ENCODE measurements at regions not wholly inside any gene's neighbourhood (a gene's known extent, or its start where the extent isn't known, plus 50 kb on each side); places are given as distances from the start of the nearest gene placed in this dataset.
A peak's percentile ranks its signal among the peaks of the same experiment; 100 is the strongest.

DNA sequence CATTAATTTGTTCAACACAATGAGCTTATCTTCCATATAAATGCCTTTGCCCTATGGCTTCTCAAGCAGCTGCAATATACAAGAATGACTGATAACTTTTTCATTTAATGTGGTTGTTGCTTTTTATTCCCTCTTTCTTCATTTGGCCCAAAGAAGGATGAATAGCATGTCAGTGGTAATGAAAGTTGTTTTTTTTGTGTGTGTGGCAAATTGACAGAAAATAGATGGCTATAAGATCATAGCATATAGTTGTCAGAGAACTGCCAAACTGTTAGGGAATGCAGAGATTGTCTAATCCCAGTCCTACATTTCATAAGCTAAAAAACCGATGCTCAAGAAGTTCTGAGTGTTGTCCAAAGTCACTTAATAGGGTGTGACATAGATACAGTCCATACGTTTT, 244.3 kb downstream of the ACTR3 start:
- no peak for DNase-seq

DNA sequence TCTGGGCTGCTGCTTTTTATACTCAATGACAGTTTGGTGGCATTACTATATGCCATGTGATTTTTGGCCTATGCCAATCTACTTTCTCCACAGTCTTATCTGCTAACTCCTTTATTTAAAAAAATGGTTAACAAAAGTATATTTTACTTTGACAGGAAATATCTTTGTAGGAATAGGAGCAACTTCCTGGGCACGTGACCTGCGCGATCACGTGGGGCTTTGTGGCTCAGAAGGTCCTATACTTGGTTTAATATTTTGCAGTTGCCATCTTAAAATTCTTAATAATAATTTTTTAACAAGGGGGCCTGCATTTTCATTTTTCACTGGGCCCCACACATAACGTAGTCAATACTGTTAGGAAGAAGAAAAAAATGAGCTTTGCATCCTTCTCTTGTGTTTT, 249.7 kb downstream of the ACTR3 start:
- DNase-seq: no peak

DNA sequence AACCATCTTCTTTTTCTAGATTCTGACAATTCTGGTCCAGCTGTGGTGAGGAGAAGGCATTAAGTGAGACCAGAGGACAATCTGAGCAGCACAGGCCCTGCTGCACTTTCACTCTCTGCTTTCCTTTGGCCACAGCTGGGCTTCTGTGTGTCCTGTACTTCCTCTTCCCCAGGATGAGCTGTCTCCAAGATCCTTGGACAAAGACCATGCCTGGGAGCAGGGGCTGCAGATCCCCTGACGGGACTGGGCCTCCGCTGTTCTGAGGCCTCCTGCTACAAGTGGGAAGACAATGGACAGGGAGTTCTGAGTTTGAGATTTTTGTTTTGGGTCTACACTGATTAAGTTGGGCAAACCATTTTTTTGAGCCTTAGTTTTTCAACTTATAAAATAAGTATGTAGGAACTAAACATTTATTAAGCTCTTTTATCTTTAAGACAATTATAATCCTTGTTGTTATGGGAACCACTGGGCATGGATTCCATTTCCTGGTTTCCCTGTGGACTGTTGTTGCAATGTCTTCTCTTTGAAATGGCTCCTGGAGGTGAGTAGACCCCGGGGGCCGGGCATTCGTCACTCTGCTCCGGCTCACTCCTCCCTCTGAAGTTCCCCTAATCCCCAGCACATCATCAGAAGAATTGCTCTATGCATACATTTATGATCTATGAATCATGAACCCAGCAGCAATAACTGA, 266.6 kb downstream of the ACTR3 start:
- no peak for DNase-seq

DNA sequence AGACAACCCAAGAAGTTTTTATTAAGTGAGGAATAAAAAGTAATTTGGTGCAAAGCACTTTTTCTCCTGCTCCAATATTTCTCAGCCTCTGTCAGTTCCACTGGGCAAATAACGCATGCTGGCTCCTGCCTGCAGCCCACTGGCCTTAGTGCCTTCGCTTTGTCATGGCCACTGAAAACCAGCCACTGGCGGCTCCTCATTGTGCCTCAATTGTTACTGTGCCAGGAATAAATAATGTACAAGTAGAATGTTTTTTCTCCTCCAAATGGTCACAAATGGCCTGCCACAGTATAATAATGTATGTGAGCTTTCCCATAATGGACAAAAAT, 267.1 kb downstream of the ACTR3 start:
- DNase-seq: no peak

DNA sequence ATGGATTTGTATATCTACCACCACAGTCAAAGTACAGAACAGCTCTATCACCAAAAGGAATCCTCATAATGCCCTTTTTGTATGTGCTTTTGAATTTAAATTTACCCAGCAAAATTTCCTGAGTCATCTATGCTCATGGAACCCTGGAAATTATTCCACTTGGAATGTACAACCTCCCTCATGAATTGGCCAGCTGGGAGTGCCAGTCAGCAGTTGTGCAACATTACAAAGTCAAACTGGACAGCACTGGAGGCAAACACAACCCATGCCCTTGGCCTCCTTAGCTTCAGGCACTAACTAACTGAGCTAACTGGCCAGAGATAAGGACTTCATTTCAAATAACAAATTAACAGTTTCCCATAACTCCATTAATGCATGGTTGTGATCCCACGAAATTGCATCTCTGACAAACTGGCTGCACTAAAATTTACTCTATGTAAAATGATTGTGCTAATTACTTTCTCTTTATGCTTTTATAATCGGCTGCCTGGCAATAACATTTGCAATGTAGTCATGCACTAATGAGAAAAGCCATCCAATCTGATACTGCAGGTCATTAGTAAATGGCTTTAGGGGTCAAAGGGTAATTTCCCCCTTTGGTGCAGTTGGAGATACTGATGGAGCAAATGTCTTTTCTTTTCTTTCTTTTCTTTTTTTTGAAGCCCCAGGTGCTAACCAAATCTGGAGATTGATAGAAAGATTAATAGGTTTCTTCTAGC, 270.5 kb downstream of the ACTR3 start:
- DNase-seq: no peak

DNA sequence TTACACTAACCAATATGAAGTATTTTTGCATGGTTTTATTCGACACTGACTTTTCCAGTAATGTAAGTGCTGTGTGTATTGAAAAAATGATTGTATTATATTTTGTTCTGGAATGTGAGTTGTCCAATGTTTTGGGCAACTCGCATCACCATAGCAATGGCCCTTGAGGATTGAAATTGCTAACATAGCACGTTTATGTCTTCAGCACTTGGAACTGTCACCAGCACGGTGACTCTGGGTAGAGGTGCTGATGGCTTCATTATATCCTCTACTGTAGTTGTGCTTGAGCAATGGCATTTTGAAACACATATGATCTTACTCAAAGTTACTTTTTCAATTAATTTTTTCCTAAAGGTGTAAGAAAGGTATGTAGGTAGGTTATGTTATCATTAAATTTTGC, 271.5 kb downstream of the ACTR3 start:
- DNase-seq: no peak

DNA sequence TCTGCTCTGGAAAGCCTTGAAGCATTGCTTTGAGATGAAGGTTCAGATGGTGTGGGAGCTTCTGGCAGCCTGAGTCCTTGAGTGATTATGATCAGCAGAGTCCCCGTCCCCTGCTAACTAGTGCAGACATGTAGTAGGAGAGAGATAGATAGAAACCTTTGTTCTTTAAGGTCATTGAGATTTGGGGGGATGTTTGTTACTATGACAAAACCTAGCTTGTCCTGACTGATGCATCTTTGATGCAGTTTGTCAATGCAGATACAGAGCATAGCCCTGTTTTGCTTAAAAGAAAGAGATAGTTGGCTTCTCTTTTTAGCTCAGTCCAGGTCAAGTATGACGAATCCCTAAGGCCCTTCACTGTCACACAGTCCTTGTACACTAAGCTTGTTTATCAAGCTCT, 274.6 kb upstream of the DPP10 start:
- DNase-seq: no peak

DNA sequence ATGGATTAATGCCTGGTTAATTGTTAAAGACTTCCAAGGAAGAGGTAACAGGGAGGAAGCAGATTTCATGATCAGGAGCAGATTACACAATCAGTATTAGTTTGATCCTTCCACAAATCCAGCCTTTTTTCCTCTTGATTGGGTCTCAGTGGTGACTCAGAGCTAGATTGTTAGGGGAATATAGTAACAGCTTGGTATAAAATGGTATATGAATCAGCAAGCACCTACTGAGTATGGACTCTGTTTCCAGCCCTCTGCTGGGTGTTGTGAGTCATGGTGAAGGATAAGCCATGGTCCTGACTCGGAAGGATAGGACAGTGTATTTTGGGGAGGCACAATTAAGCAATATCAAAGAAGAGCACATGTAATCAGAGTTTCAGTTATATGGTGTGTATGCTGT, 272.4 kb upstream of the DPP10 start:
- peak; percentile 0 for DNase-seq

DNA sequence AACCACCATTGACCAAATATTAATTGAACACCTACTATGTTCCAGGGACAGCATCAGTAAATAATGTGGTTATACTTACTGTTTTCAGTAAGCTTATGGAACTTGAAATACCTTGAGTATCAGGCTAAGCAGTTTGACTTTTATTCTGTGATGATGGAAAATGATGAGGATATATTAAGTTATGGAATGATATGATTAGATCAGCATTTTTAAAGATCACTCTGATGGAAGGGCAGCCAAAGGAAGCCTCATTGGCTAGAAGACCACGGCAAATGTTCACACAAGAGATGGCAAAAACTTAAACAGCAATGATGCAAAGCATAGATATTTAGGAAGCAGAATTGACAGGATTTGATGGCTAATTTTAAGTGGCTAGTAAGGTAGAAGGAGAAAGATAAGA, 266.9 kb upstream of the DPP10 start:
- no peak for DNase-seq

DNA sequence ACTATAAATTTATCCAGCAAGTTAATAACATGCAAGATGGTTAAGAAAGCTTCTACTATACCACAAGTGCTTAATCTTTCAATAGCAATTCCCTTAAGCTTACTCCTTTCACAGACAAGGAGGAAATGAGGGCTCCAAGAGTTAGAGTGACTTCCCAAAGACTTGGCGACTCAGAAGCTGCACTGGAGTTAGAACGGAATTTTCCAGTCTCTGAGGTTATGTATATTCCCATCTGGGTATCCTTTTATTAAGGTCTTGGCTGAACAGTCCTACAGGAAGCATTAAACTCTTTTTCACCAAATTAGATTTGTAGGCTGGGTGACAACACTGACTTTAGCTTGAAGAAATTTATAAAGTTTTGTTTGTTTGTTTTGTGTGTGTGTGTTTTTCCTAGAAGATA, 256.9 kb upstream of the DPP10 start:
- DNase-seq: no peak

DNA sequence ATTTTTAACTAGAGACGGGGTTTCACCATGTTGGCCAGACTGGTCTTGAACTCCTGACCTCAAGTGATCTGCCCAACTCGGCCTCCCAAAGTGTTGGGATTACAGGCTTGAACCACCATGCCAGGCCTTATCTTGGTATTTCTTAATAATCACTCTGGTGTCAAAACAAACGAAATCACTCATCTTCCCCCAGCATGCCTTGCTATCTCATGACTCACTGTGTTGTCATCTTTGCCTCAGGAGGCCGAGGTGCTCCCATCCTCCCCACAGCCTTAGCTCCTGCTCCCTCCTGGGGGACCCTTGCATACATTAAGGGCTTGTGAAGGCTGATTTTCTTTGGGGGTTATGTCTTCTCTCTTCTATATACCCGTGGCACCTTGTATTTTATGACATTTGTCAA, 250.1 kb upstream of the DPP10 start:
- DNase-seq: peak; percentile 14

DNA sequence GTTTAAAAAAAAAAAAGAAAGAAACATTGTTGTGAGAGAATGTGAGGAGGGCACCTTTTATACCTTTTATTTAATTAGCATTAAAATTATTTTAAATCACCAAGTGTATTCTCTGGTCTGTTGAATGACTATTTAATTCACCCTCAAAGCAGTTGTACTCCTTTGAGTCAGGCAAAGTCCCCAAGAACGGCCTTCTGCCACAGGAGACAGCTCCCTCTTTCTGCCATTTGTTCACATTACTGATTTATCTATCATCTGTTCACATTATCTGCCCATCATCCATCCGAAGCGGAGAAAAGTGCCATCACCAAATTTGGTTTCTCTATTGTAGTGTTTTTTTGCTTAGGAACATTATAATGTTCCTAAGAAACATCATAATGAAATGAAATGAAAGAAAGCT, 240.7 kb upstream of the DPP10 start:
- no peak for DNase-seq

DNA sequence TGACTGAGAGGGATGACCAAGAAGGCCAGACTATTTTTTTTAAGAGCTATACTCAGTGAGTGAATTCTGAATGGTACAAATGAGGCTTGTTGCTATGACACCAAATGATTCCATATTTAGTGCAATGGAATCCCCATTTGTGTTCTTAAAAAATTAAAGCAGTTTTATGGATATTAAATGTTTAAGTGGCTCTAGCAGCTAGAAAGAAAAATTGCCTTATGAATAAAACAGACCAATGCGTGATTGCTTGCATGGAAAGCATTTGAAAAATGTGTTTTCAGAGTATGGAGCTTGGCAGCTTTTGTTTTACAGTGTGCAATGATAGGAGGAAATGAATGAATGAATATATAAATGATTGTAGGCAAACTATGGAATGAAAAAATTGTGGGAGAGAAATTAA, 238.8 kb upstream of the DPP10 start:
- DNase-seq: no peak

DNA sequence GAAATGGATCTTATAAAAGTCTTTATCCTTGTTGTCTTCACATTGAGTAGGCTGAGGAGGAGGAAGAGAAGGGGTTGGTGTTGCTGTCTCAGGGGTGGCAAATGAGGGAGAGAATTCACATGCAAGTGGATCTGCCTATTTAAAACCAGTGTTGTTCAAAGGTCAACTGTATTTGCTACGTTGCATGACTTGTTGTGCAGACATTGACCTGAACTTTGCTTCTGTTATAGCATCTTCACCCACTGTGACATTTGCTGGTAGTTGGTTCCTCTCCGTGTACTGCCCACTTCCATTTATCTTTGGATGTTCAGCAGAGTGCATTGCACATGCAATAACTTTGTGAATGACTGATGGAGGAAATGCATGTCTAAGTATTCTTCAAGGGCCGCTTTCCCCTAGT, 228.6 kb upstream of the DPP10 start:
- no peak for DNase-seq

DNA sequence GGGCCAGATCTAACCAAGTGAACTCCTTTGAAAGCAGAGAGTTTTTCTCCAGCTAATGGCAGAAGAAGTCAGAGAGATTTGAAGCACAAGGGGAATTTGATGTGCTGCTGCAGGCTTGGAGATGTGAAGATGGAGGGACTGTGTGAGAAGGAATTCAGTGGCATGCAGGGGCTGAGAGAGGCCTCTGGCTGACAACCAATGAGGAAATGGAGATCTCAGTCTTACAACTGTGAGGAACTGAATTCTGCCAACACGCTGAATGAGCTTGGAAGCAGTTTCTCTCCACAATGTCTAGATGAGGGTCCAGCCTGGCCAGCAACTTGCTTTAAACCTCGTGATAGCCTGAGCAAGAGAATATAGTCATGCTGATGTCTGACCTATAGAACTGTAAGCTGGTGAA, 224.1 kb upstream of the DPP10 start:
- no peak for DNase-seq

DNA sequence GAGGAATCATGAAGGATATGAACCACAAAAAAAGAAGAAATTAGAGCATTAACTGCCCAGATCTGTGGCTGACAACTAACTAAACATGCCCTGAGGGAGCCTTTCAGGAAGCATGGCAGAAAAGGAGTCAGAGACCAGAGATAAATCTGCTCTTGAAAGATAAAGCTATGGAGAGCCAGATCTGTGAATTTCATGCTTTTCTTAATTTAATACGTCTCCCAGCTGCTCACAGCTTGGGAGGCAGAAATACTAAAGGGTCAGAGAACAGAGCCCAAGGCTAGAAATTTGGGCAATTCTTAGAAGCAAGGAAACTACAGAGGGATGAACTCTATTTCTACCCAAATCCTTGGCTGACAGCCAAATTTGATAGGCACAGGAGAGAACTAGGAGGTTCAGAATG, 223.0 kb upstream of the DPP10 start:
- DNase-seq: no peak

DNA sequence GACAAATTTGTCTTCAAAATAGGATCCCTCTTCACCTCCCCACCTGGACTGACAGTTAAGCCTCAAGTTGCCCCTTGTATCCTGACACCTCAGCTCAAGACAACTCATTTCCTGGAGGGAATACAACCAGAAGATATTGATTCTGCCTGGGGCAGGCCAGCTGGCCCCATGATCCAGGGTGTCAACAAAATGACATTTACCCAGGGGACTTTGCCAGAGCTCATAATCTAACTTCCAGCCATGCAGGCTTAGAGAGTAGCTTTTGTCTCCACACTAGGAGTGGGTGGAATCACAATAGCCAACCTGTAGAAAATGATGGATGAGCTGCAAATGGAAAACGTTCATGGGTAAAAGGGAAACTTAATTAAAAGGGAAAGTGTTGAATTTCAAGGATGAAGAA, 220.1 kb upstream of the DPP10 start:
- no peak for DNase-seq

DNA sequence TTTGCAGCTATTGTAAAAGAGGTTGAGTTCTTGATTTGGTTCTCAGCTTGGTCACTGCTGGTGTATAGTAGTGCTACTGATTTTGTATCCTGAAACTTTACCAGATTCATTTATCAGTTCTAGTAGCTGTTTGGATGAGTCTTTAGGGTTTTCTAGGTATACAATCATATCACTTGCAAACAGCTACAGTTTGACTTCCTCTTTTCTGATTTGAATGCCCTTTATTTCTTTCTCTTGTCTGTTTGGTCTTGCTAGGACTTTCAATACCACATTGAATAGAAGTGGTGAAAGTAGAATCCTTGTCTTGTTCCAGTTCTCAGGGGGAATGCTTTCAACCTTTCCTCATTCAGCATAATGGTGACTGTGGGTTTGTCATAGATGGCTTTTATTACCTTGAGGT, 210.5 kb upstream of the DPP10 start:
- no peak for DNase-seq

DNA sequence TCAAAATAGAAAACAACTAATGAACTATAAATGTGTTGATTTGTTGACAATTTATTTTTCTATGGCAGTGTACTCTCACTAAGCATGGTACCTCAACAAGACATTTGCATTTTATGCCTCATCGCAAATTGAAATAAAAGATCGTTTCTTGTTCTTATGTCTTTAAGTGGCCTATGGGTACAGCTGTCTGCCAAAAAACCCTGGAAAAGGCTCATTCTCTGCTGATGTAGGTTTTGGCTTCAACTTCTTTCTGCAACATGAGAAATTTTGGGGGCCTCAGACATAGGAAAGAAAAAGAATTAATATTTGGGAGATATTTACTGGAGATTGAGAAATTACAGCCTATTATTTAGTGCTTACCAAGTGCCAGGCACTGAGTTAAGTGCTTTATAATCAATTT, 205.1 kb upstream of the DPP10 start:
- DNase-seq: no peak

DNA sequence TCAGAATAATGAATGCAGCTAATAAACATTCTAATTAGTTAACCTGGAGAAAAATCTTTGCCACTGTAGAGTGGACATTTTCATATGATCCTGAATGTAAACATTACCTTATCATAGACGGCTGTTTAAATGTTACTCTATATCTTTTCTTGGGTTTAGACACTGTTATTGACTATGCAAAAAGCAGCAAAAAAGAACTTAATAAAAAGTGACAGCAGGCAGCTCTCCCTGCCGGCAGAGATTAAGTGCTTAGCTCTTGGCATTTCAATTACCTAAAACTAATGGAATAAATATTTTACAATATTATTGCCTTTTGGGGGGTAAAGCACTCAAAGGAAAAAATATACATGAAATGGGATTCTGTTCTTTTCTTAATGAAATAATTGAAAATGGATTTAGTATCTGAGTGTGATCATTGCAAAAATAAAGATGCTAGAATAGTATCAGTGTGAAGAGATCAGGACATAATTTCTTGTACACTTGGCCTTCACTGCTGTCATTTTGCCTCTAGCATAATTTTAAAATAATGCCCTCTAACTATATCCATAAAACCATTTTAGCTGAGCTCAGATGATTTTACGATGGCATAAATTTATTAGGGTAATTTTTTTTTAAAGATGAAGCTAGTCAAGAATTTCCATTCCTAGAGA, 203.4 kb upstream of the DPP10 start:
- DNase-seq: no peak

DNA sequence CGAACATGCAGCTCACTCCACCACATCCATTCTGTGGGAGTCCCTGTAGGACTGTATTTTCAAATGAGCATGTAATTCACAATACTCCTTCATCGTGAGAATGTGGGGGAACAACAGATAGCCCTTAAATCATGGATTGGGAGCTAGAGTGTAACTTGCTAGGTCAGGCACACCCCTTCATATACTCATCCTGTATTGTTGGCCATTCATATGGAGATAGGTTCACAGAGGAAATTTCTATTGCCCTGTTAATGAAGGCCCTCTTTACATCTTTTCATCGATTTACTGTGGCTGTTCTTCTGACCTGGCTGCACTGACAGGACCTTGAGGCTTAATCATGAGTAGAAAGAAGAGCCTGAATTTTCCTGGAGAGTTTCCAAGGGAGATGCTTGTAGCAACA, 193.8 kb upstream of the DPP10 start:
- no peak for DNase-seq

DNA sequence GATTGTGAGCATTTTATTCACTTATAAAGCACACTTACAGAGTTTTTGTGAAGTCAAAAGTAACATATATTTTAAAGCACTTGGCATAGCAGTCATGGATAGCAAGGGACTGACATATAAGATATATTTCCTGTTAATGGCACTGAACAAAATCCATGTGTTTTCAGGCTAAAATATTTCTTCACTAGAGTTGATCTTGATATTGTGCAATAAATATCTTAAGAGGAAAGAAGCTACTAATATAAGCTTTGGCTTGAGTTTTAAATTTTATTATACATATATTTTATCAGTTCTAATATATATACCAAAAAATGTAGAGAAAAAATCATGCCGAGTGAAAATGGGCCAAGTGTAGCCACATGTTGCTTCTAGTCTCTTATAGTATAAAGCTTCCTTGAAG, 189.7 kb upstream of the DPP10 start:
- no peak for DNase-seq

DNA sequence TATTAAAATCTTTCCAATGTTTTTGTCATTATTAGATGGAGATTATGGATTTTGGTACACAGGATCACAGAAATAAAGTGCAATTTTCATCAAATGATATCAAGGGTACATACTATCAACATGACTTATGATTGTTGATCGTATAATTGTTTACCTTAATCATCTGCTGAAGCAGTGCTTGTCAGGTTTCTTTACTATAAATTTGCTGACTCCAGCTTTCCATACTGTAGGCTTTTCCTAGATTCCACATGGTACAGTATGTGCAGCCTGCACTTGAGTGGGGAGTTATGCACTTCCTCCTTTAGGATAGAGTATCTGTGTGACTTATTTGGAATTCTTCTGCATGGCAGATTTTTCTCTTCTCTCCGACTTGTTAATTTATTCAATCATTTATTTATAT, 187.6 kb upstream of the DPP10 start:
- DNase-seq: no peak

DNA sequence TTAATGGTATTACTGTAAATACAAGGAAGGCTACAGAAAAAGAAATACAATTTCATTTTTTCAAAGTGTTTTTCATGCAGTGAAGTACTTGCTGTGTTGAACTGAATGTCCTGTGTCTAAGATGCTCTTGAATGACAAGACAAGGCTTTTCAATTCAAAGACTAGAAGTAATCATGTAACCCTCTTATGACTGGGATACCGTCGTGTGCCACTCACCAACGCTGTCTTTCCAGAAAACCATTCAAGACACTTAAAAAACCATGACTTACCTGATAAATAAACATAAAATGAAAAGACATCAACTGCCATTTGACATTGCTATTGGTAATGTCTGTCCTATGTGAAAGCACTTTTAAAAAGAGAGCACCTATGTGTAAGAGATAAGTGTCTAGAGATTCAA, 183.1 kb upstream of the DPP10 start:
- no peak for DNase-seq

DNA sequence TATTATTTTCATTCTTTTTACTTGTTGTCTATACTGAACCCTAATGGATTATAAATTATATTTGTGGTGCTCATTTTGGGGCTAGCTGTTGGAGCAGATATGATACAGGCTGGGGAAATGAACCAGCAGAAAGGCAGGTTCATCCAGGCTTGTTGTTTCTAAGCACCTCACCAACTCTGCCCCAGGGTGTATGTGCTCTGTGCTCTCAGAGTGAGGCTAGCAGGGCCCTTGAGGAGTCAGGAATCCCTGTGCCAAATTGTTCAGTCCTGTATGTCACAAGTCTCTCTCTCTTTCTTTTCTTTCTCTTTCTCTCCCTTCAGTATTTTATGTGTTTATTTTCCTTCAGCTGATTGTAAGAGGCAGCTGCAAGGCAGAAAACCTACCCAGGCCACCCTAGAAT, 181.1 kb upstream of the DPP10 start:
- DNase-seq: no peak

Data from fibroblast of skin of back (primary cell).